ENCODE measurements at regions not wholly inside any gene's neighbourhood (a gene's known extent, or its start where the extent isn't known, plus 50 kb on each side); places are given as distances from the start of the nearest gene placed in this dataset.
"Not testable (repeated sequence)": the region's sequence is repeated elsewhere in the genome, so short reads cannot be mapped to it uniquely, and the experiment has no call there.

DNA sequence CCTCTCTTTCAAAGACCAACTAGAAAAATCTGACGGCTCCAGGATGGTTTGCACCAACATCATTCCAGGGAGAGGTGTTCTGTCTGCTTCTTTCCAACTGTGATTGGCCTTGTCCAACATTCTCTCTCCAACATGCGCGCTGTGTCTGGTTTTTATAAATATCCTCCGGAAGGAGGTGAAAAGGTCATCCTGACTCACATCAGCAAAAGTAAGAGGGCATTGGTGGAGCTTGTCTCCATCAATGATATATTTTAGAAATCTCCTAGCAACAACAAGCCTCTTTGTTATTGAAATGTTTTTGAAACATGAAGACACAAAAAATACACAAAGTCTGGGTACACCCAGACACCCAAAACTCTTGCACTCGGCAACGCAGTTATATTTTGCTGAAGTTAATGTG, 475.3 kb upstream of the JARID2 start:
- DNase-seq (ENCODE audit: low spot score) = no peak
- in situ Hi-C loops (cut with HindIII; ENCODE audit: low sequenced_read_pairs) = no loop called here

DNA sequence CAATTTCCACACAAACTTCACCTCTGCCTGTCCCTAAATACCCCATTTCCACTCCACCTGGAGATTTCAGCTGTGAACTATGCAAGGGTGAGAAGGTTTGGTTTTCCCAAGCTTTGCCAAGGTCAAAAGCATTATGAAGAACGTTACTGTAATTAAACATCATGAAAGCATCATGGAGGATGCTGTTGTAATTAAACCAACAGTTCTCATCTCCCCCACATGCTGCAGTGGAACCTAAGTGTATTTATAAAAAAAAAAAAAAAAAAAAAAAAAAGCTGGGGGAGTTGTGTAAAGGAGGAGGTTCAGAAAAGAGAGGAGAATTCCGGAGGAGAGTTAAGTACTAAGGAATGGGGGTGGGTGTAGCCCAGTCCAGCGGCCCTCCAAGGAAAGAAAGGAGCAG, 474.9 kb upstream of the JARID2 start:
- DNase-seq (ENCODE audit: low spot score) = no peak
- in situ Hi-C loops (cut with HindIII; ENCODE audit: low sequenced_read_pairs) = no loop called here

DNA sequence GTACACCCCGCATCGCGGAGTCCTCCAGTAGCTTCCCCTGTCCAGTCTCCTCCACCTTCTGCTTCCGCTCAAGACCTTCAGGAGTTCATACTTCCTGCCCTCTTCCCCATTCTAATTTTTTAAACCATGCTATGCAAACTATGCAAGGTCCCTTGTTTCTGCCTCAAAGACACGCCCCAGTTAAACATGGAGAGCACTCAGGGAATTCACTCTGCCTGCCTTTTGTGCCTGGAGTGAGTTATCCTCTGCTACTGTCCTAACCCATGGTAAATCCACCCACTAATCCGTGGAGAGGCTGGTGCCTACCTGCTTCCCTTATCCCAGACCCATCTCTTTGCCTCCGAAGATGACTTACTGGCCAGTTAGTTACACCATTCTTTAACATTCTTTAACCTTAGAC, 473.7 kb upstream of the JARID2 start:
- no peak for DNase-seq (ENCODE audit: low spot score)
- in situ Hi-C loops (cut with HindIII; ENCODE audit: low sequenced_read_pairs) = no loop called here

DNA sequence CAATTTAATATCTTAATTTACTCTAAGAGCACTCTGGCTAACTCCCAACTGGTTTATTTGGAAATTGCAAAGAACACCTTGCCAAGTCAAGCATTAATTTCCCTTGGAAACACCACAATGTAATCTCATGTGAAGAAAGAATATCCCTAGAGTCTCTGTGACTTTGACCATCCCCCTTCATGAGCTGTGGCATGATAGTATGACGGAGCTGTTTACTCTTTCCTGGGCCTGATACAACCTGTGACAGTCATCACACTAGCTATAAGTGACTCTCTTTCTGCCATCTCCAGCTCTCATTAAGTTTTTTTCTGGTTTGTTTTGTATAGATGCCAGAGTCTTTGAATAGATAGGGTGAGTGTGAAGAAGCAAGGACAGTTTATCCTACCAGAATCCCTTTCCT, 470.3 kb upstream of the JARID2 start:
- in situ Hi-C loops (cut with HindIII; ENCODE audit: low sequenced_read_pairs) = no loop called here
- no peak for DNase-seq (ENCODE audit: low spot score)

DNA sequence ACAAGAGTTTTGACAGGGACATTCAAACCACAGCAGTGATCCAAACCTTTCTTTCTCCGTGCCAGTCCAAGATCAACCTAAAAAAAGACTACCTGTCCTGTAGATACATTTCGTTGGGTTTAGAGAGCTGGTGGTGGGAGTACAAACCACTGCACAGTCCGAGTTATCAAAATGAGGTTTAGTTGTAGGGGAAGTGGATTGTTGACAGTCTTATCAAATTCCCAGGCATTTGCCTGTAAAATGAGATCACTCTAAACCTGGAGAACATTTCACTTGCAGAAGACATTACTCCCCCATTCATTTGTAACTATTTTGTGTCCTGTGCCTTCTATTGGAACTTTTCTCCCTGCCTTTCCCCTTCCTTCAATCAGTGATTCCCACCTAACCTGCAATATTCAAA, 469.6 kb upstream of the JARID2 start:
- DNase-seq (ENCODE audit: low spot score) = no peak
- in situ Hi-C loops (cut with HindIII; ENCODE audit: low sequenced_read_pairs) = no loop called here

DNA sequence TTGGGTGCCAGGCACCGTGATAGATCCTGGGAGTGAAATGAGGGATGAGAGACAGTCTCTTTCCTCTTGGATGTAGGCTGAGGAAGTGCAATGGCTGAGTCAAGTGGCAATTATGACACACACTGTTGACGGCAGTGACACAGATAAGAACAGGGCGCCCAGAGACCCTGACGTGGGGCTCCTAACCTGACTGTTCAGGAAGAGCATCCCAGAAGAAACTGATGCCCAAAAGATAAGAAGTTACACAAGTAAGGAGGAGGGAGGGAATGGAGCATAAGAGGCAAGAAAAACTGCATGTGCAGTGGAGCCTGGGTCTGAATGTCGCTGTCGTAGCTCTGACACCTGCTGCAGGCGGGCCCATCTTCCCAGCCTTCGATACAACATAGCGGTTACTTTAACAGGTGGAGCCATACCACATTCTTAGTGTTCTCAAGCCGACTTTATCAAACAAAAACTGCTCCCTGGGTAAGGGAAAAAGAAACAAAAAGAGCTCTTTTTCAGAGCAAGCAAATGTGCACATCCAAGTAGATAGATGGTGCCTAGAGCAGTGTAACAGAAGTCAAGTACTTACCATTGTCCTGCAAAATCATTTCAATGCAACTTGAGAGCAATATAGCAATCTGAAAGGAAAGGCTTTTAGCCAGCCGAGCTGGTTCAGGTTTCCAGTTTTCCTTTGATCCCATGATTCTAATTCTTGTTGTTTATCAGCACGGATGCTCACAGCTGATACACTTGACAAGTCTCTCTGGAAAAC, 463.9 kb upstream of the JARID2 start:
- no peak for DNase-seq (ENCODE audit: low spot score)
- in situ Hi-C loops (cut with HindIII; ENCODE audit: low sequenced_read_pairs) = no loop called here

DNA sequence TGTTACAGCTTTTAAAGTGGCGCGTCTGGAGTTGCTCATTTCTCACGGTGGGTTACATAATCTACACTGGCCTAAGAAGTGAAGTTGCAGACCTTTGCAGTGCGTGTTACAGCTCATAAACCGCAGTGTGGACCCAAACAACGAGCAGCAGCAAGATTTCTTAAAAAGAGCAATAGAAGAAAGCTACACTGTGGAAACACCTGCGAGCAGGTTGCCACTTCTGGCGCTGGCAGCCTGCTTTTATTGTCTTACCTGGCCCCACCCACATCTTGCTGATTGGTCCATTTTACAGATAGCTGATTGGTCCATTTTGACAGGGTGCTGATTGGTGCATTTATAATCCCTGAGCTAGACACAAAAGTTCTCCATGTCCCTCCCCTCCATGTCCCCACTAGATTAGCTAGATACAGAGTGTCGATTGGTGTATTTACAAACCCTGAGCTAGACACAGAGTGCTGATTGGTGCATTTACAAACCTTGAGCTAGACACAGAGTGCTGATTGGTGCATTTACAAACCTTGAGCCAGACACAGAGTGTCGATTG, 462.9 kb upstream of the JARID2 start:
- in situ Hi-C loops (cut with HindIII; ENCODE audit: low sequenced_read_pairs); DNase-seq (ENCODE audit: low spot score): not testable (repeated sequence)

DNA sequence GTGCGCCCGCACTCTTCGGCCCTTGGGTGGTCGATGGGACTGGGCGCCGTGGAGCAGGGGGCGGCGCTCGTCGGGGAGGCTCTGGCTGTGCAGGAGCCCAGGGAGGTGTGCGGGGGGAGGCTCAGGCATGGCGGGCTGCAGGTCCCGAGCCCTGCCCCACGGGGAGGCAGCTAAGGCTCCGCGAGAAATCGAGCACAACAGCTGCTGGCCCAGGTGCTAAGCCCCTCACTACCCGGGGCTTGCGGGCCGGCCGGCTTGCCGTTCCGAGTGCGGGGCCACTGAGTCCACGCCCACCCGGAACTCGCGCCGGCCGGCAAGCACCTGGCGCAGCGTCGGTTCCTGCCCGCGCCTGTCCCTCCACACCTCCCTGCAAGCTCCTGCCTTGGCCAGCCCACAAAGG, 462.3 kb upstream of the JARID2 start:
- no peak for DNase-seq (ENCODE audit: low spot score)
- in situ Hi-C loops (cut with HindIII; ENCODE audit: low sequenced_read_pairs) = no loop called here

DNA sequence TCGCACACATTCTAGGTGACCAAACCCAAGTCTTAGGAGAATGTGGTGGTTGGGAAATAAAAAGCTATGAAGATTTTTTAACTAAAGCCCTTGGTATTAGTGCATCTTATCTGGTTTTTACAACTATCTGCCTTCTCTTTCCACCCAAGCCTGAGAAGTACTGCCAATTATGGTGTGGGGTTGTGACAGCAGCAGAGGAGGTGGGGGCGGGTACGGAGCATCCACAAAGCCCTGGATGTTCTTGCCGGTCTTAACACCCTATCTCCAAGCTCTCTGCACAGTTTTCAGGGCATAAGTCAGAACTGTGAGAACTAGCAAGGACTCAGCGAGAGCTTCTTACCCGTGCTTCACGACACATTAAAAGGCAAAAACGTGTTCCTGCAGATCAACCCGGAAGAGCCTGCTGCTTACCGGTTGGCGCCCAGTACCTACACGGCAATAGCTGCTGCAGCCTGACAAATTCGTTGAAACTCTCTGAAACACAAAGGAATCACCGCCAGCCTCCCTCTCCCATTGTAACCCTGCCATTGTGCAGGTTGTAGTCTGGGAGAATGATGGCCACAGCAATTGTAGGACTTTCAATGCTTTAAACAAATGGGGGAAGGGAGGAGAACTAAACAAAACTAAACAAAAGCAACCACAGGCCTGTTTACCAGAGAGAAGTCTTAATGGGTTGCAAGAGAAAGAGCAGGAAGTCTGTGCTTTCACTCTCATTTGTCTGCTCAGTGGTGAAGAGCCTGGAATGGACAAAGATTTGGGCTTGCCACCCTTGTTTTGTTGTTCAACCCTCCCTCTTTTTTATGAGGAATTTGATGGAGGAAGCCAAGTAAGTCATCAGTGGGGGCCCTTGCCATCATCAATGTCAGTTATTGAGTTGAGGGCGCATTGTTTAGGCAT, 461.0 kb upstream of the JARID2 start:
- in situ Hi-C loops (cut with HindIII; ENCODE audit: low sequenced_read_pairs) = no loop called here
- peak; percentile 35 for DNase-seq (ENCODE audit: low spot score)

DNA sequence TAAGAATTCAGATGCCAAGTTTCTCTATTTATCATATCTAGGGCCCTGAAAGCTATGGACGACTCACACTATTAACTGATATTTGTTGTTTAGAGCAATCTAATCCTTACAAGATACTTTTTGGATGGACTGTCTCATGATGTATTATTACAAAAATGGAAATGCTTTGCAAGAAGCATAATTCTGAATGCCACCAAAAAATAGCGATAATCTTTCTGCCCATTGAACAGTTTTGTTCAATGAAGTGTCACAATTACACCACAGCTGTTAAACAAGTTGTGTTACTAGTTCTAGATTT, 460.4 kb upstream of the JARID2 start:
- in situ Hi-C loops (cut with HindIII; ENCODE audit: low sequenced_read_pairs) = no loop called here

DNA sequence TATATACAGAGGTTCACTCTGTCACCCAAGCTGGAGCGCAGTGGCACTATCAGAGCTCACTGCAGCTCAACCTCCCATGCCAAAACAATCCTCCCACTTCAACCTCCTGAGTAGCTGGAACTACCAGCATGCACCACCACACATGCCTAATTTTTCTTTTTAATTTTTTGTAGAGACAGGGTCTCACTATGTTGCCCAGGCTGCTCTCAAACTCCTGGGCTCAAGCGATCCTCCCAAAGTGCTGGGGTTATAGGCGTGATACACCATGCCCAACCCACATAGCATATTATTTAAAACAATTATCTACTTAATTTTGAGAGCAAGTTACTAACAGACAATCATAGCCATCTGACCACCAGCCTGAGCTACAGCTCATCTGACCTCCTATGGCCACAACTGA, 459.9 kb upstream of the JARID2 start:
- in situ Hi-C loops (cut with HindIII; ENCODE audit: low sequenced_read_pairs) = no loop called here
- DNase-seq (ENCODE audit: low spot score) = no peak

More for the DNA sequence above, 460.4 kb upstream of the JARID2 start:
- no peak for DNase-seq (ENCODE audit: low spot score)

DNA sequence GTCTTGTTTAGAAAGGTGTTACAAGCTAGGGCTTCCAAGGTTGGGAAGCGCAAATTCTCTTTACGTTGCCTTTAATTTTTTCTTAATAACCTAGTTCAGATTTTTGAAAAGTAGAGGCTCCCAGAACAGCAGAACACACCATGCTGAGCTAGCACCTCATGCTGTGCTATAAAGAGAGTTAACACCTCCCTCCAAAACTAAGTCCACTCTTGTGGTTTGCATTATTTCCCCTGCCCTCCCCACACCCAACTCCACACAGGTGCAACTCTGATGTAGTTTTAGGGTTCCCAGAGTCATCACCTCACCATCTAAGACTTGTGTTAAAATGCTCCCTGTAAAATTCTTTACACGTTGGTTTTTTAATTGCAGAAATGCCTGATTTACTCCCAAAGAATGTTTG, 459.4 kb upstream of the JARID2 start:
- in situ Hi-C loops (cut with HindIII; ENCODE audit: low sequenced_read_pairs) = no loop called here

DNA sequence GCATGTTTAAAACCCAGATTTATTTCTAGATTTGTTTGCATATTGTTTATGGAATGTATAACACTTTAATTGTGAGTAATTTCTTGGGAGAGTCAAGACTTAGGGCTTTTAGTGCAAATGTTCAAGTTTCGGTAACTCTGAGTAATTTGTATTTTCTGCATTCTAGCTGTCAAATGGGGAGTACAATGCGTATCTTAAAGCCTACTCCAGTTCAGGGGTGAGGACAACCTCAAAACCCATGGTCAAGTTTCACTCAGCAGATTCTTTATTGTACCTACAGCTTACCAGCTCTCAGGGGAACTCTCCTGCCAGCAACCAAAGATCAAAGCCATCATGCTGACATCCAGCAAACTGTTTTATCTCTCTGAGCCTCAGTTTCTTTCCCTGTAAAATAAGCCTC, 458.6 kb upstream of the JARID2 start:
- in situ Hi-C loops (cut with HindIII; ENCODE audit: low sequenced_read_pairs) = no loop called here
- DNase-seq (ENCODE audit: low spot score) = no peak

More for the DNA sequence above, 459.4 kb upstream of the JARID2 start:
- no peak for DNase-seq (ENCODE audit: low spot score)

DNA sequence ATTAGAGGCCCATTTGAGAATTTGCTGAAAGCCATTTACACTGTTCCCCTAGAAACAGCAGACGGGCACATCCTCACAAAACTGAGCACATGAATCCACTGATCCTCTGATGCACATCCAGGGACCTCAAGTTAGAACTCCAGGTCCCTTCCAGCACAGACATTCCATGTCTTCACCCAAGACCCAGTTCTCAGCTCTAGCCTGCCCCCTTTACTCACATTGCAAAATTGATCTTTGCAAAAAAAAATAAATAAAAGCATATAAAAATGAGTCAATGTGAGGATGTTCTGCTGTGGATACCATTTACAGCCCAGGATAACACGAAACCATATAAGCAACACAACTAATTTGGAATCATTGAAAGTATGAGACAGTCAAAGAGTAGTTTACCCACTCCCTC, 458.2 kb upstream of the JARID2 start:
- in situ Hi-C loops (cut with HindIII; ENCODE audit: low sequenced_read_pairs) = no loop called here
- no peak for DNase-seq (ENCODE audit: low spot score)

DNA sequence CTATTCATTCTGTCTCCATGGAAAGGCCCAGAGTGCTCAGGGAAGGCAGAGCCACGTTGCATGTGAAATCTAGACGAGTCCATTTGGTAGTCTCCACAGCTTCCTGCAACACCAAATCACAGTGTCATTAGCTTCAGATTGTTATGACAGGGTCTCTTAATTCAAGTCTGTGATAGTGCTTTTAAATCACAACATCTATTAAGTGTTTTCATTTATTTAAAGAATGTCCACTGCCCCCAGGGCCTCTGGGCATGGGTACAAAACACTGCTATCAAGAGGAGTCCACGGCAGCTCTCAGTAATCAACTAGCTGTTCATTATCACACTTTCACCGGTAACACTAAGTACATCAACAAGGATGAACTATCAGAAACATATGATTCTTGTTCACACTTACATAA, 455.9 kb upstream of the JARID2 start:
- DNase-seq (ENCODE audit: low spot score) = no peak
- in situ Hi-C loops (cut with HindIII; ENCODE audit: low sequenced_read_pairs) = no loop called here

DNA sequence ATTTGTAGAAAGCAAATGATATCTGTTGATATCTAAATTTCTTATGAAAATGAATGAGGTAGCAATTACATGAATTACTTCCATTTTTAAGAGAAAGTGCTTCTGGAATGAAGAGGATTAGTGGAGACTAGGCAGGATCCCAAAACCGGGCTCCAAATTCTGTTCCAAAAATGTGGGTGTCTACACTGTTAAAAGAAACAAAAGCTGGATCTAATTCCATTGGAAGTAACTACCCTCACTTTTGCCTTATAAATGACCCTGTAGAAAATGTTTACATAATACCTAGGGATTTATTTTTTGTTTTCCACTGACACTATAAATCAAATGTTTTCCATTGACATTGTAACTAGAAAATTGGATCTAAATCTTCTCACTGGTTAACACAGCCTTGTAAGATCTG, 454.9 kb upstream of the JARID2 start:
- in situ Hi-C loops (cut with HindIII; ENCODE audit: low sequenced_read_pairs) = no loop called here
- no peak for DNase-seq (ENCODE audit: low spot score)

DNA sequence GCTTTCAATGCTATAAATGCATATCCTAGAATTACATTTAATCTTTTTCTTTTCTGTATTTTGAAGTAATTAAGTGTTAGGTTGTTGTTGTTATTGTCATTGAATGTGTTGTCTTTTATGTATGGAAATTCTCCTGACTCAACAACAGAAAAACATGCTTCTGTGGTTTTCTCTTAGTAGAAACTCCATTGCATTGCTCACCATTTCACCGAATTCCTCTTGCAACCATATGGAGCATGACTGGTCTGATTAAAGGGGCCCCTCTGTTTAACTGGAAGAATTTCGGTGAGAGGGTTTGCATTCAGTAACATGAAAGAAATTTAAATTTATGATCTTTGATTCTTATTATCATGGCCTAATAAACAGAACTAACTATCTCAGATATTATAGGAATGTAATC, 454.3 kb upstream of the JARID2 start:
- DNase-seq (ENCODE audit: low spot score) = no peak
- in situ Hi-C loops (cut with HindIII; ENCODE audit: low sequenced_read_pairs) = no loop called here

DNA sequence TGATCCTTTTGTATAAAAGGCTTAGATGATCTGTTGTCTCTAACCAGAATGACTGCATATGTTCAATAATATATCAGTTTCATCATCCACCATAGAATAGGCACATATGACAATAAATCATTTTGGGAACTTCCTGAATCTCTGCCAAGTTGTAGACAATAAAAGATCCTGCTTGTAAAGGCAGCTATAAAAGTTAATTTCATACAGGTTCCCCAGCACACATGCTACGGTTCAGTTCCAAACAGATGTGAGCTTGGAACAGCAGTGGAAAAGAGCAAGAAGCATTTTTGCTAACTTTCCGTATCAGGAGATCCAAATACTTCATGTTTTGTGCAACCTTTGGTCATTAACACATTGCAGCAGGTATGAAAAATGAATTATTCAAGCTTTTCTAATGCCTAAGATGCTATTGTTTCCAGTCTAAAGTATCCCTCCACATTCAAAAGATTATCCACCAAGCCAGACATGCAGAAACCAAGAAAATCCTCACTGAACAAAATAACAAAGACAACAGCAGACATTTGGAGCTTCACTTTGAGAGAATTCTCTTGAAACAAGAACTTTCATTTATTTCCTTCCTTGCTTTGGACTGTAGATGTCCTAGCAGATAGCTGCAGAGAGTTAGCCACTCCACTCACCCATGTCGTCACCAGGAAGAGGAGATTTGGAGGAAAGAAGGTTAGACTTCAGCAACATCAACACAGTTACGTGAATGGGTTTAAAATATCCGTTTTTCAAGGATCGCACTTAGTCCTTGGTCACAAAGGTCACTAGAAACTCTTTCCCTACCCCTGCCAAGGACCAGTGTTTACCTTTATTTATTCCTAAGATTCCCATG, 453.5 kb upstream of the JARID2 start:
- in situ Hi-C loops (cut with HindIII; ENCODE audit: low sequenced_read_pairs) = no loop called here
- DNase-seq (ENCODE audit: low spot score) = no peak

DNA sequence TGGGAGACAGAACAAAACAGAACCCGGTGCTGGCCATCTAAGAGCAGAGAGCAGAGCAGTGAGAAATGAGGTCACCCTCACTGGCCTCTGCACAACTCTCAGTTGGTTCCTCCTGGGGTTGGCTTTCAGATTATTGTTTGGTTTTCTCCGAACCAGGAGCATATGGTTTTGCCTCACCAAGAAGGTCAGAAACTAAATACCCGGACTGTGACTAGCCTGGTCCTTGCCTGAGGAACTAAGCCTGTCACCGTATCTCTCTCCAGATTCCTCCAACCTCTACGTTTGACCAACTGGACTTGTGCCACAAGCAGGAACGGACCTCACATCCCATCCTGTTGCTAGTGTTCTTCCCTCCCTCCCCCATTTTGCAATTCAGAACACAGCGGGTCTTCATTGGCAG, 450.4 kb upstream of the JARID2 start:
- DNase-seq (ENCODE audit: low spot score) = peak; percentile 89
- in situ Hi-C loops (cut with HindIII; ENCODE audit: low sequenced_read_pairs) = no loop called here
